ENCODE measurements at regions not wholly inside any gene's neighbourhood (a gene's known extent, or its start where the extent isn't known, plus 50 kb on each side); places are given as distances from the start of the nearest gene placed in this dataset.

DNA sequence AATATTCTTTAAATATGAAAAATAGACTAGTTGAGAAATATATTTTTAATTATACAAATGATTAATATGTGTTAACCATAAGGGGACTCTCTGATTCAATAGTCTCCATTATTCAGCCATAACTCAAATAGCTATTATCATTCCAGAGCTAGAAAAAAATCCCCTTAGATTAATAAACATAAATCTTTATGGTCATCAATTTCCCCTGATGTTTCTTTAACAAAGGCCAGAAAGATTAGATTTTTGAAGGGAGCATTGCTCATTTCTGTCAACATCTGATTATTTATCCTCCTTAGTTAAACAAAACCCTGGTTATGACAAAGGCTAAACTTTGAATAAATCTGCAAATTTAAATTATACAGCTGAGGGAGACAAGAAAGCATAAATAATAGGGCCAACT, 215.7 kb downstream of the PLA2G4A start:
- TF ChIP-seq POLR2A (IDR thresholded peaks at IDR 0.05), result no peak
- TF ChIP-seq, protein P1, sequence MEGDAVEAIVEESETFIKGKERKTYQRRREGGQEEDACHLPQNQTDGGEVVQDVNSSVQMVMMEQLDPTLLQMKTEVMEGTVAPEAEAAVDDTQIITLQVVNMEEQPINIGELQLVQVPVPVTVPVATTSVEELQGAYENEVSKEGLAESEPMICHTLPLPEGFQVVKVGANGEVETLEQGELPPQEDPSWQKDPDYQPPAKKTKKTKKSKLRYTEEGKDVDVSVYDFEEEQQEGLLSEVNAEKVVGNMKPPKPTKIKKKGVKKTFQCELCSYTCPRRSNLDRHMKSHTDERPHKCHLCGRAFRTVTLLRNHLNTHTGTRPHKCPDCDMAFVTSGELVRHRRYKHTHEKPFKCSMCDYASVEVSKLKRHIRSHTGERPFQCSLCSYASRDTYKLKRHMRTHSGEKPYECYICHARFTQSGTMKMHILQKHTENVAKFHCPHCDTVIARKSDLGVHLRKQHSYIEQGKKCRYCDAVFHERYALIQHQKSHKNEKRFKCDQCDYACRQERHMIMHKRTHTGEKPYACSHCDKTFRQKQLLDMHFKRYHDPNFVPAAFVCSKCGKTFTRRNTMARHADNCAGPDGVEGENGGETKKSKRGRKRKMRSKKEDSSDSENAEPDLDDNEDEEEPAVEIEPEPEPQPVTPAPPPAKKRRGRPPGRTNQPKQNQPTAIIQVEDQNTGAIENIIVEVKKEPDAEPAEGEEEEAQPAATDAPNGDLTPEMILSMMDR (IDR thresholded peaks at IDR 0.05), result no peak

Data from right lobe of liver (tissue), 4 donors.